Activated CD8-positive, alpha-beta T cell treated with anti-CD3 and anti-CD28 coated beads, Interleukin-2, amount 10 ng/mL, durations not matched to agents 7 days and 5 days (primary cell): ENCODE measurements at regions not wholly inside any gene's neighbourhood (a gene's known extent, or its start where the extent isn't known, plus 50 kb on each side); places are given as distances from the start of the nearest gene placed in this dataset.
"Not testable (repeated sequence)": the region's sequence is repeated elsewhere in the genome, so short reads cannot be mapped to it uniquely, and the experiment has no call there.

Source experiments
- ATAC-seq: fragments of 150-1000 bp; cut with Tn5 transposase; one replicate; pipeline ENCODE4 v1.10.0; 2021; ENCODE audit warnings: moderate library complexity
- CTCF ChIA-PET: fragments of 350-600 bp; sonication (Branson Sonifier 250); formaldehyde crosslinking; loops from one replicate; lab custom pipeline; 2021; ENCODE audit warnings: antibody characterized with exemption; lab: Charles Lee
- POLR2A ChIA-PET: fragments of 350-600 bp; sonication (Branson Sonifier 250); formaldehyde crosslinking; loops from one replicate; lab custom pipeline; 2021; ENCODE audit warnings: antibody characterized with exemption; lab: Charles Lee
- DNase-seq: peaks from one replicate; pipeline ENCODE4 v3.0.0-alpha.2; 2020
- H3K27ac Mint-ChIP-seq: one replicate; pipeline ENCODE4 v1.8.0; 2021; ENCODE audit warnings: mild to moderate bottlenecking, mixed read lengths
- H3K27me3 Mint-ChIP-seq: one replicate; pipeline ENCODE4 v1.8.0; 2021; ENCODE audit warnings: low read depth, mixed read lengths
- H3K36me3 Mint-ChIP-seq: one replicate; pipeline ENCODE4 v1.8.0; 2021; ENCODE audit warnings: low read depth, mixed read lengths
- H3K4me1 Mint-ChIP-seq: one replicate; pipeline ENCODE4 v1.8.0; 2021; ENCODE audit warnings: low read depth, mixed read lengths
- H3K4me3 Mint-ChIP-seq: one replicate; pipeline ENCODE4 v1.8.0; 2021; ENCODE audit warnings: mild to moderate bottlenecking, mixed read lengths
- H3K9me3 Mint-ChIP-seq: one replicate; pipeline ENCODE4 v1.8.0; 2022; ENCODE audit warnings: mixed read lengths; ENCODE audit not compliant: insufficient read depth

- Mint-ChIP-seq H3K4me1 (no peaks in the 10 kb centered on the region), H3K27me3 (no peaks in the 10 kb centered on the region), H3K9me3 (no peaks in the 10 kb centered on the region), H3K27ac (no peak overlapping the region), H3K4me3 (no peak overlapping the region), H3K36me3 (no peaks in the 10 kb centered on the region)
- ATAC-seq (no peak), DNase-seq (no peak)
- CTCF ChIA-PET = no interaction called here
- POLR2A ChIA-PET = no interaction called here
These were observed 90.1 kb upstream of the AGA start for GRCh38 chr4:177532358-177532757.

- POLR2A ChIA-PET, H3K27ac Mint-ChIP-seq, ATAC-seq, H3K4me3 Mint-ChIP-seq, H3K4me1 Mint-ChIP-seq, DNase-seq, H3K27me3 Mint-ChIP-seq, H3K36me3 Mint-ChIP-seq, CTCF ChIA-PET, H3K9me3 Mint-ChIP-seq: not testable (repeated sequence)
These were observed 92.6 kb upstream of the AGA start for GRCh38 chr4:177534841-177535240.

GRCh38 chr4:177546745-177547144 lies 104.5 kb upstream of the AGA start:
- ATAC-seq = no peak
- ChIA-PET CTCF (no interaction called here), POLR2A (no interaction called here)
- Mint-ChIP-seq H3K4me3 (no peak overlapping the region), H3K4me1 (no peaks in the 10 kb centered on the region), H3K9me3 (no peaks in the 10 kb centered on the region), H3K36me3 (no peaks in the 10 kb centered on the region), H3K27me3 (no peaks in the 10 kb centered on the region), H3K27ac (no peak overlapping the region)
- no peak for DNase-seq

GRCh38 chr4:177547985-177548384 lies 105.7 kb upstream of the AGA start:
- Mint-ChIP-seq H3K27me3 (no peaks in the 10 kb centered on the region), H3K36me3 (no peaks in the 10 kb centered on the region), H3K4me1 (no peaks in the 10 kb centered on the region), H3K9me3 (no peaks in the 10 kb centered on the region), H3K27ac (no peak overlapping the region), H3K4me3 (no peak overlapping the region)
- ATAC-seq = no peak
- ChIA-PET POLR2A (no interaction called here), CTCF (no interaction called here)
- no peak for DNase-seq

GRCh38 chr4:177555007-177555574 lies 112.9 kb upstream of the AGA start:
- no peaks in the 10 kb centered on the region for H3K9me3 Mint-ChIP-seq
- no peaks in the 10 kb centered on the region for H3K4me1 Mint-ChIP-seq

GRCh38 chr4:177557416-177557815 lies 115.2 kb upstream of the AGA start:
- CTCF ChIA-PET = no interaction called here
- POLR2A ChIA-PET = no interaction called here
- Mint-ChIP-seq H3K27ac (no peak overlapping the region), H3K4me3 (no peak overlapping the region), H3K36me3 (no peaks in the 10 kb centered on the region), H3K9me3 (no peaks in the 10 kb centered on the region), H3K4me1 (no peaks in the 10 kb centered on the region), H3K27me3 (no peaks in the 10 kb centered on the region)
- no peak for DNase-seq
- no peak for ATAC-seq

More at GRCh38 chr4:177555007-177555574, 112.9 kb upstream of the AGA start:
- no peaks in the 10 kb centered on the region for H3K36me3 Mint-ChIP-seq
- ATAC-seq = no peak
- POLR2A ChIA-PET = no interaction called here
- CTCF ChIA-PET = interaction anchor here (1.2 to 2.1 kb wide), 3 partner anchors 25 to 1752 kb away, joined by 3 to 6 read pairs (median 4); no protein-coding TSS in a partner anchor
- no peak overlapping the region for H3K27ac Mint-ChIP-seq
- DNase-seq = peak; percentile 48
- no peaks in the 10 kb centered on the region for H3K27me3 Mint-ChIP-seq
- H3K4me3 Mint-ChIP-seq = no peak overlapping the region

GRCh38 chr4:177558995-177559394 lies 116.8 kb upstream of the AGA start:
- DNase-seq (no peak), ATAC-seq (no peak)
- H3K36me3 Mint-ChIP-seq = no peaks in the 10 kb centered on the region
- ChIA-PET CTCF (no interaction called here), POLR2A (no interaction called here)
- H3K4me3 Mint-ChIP-seq = no peak overlapping the region
- no peaks in the 10 kb centered on the region for H3K9me3 Mint-ChIP-seq
- no peak overlapping the region for H3K27ac Mint-ChIP-seq
- H3K4me1 Mint-ChIP-seq = no peaks in the 10 kb centered on the region
- H3K27me3 Mint-ChIP-seq = no peaks in the 10 kb centered on the region

GRCh38 chr4:177562163-177562562 lies 119.9 kb upstream of the AGA start:
- no peaks in the 10 kb centered on the region for H3K27me3 Mint-ChIP-seq
- no peak for ATAC-seq

GRCh38 chr4:177562859-177563258 lies 120.6 kb upstream of the AGA start:
- H3K4me1 Mint-ChIP-seq = no peaks in the 10 kb centered on the region
- ChIA-PET POLR2A (no interaction called here), CTCF (no interaction called here)
- no peak for ATAC-seq
- H3K36me3 Mint-ChIP-seq = no peaks in the 10 kb centered on the region
- no peak overlapping the region for H3K4me3 Mint-ChIP-seq
- H3K27ac Mint-ChIP-seq = no peak overlapping the region
- no peaks in the 10 kb centered on the region for H3K27me3 Mint-ChIP-seq
- no peak for DNase-seq
- no peaks in the 10 kb centered on the region for H3K9me3 Mint-ChIP-seq

More at GRCh38 chr4:177562163-177562562, 119.9 kb upstream of the AGA start:
- no peaks in the 10 kb centered on the region for H3K9me3 Mint-ChIP-seq
- POLR2A ChIA-PET = no interaction called here
- DNase-seq = no peak
- no peak overlapping the region for H3K27ac Mint-ChIP-seq
- no peaks in the 10 kb centered on the region for H3K4me1 Mint-ChIP-seq
- H3K36me3 Mint-ChIP-seq = no peaks in the 10 kb centered on the region
- H3K4me3 Mint-ChIP-seq = no peak overlapping the region
- CTCF ChIA-PET = no interaction called here

- ChIA-PET POLR2A (no interaction called here), CTCF (no interaction called here)
- ATAC-seq = no peak
- no peak overlapping the region for H3K27ac Mint-ChIP-seq
- H3K4me1 Mint-ChIP-seq = no peaks in the 10 kb centered on the region
- no peaks in the 10 kb centered on the region for H3K27me3 Mint-ChIP-seq
- no peaks in the 10 kb centered on the region for H3K9me3 Mint-ChIP-seq
- no peak overlapping the region for H3K4me3 Mint-ChIP-seq
- no peak for DNase-seq
- no peaks in the 10 kb centered on the region for H3K36me3 Mint-ChIP-seq
These were observed 124.5 kb upstream of the AGA start for GRCh38 chr4:177566691-177567090.

- H3K4me1 Mint-ChIP-seq = no peaks in the 10 kb centered on the region
- H3K9me3 Mint-ChIP-seq = no peaks in the 10 kb centered on the region
- H3K4me3 Mint-ChIP-seq = no peak overlapping the region
- no peaks in the 10 kb centered on the region for H3K36me3 Mint-ChIP-seq
- ATAC-seq = no peak
- H3K27me3 Mint-ChIP-seq = no peaks in the 10 kb centered on the region
- CTCF ChIA-PET = interaction anchor here (1.6 kb wide), 1 partner anchor 13 kb away, joined by 3 read pairs; no protein-coding TSS in a partner anchor
- POLR2A ChIA-PET = no interaction called here
- no peak for DNase-seq
- H3K27ac Mint-ChIP-seq = no peak overlapping the region
These were observed 126.7 kb upstream of the AGA start for GRCh38 chr4:177568931-177569330.

- ChIA-PET POLR2A (no interaction called here), CTCF (interaction anchor here (1.6 kb wide), 1 partner anchor 12 kb away, joined by 3 read pairs; no protein-coding TSS in a partner anchor)
- Mint-ChIP-seq H3K4me1 (no peaks in the 10 kb centered on the region), H3K9me3 (no peaks in the 10 kb centered on the region), H3K27ac (no peak overlapping the region), H3K27me3 (no peaks in the 10 kb centered on the region), H3K4me3 (no peak overlapping the region), H3K36me3 (no peaks in the 10 kb centered on the region)
- no peak for DNase-seq
- ATAC-seq = no peak
These were observed 127.2 kb upstream of the AGA start for GRCh38 chr4:177569434-177569833.

GRCh38 chr4:177573507-177573906 lies 131.3 kb upstream of the AGA start:
- ChIA-PET POLR2A (no interaction called here), CTCF (no interaction called here)
- H3K4me3 Mint-ChIP-seq = no peak overlapping the region
- H3K27ac Mint-ChIP-seq = no peak overlapping the region
- no peaks in the 10 kb centered on the region for H3K9me3 Mint-ChIP-seq
- DNase-seq = no peak
- H3K36me3 Mint-ChIP-seq = no peaks in the 10 kb centered on the region
- H3K4me1 Mint-ChIP-seq = no peaks in the 10 kb centered on the region
- H3K27me3 Mint-ChIP-seq = no peaks in the 10 kb centered on the region
- no peak for ATAC-seq
